Right ventricle myocardium inferior (tissue), 1 donor: ENCODE measurements at regions not wholly inside any gene's neighbourhood (a gene's known extent, or its start where the extent isn't known, plus 50 kb on each side); places are given as distances from the start of the nearest gene placed in this dataset.
"Not testable (repeated sequence)": the region's sequence is repeated elsewhere in the genome, so short reads cannot be mapped to it uniquely, and the experiment has no call there.

Source experiments
- ATAC-seq: fragments of 200-7000 bp; cut with Tn5 transposase; one replicate; pipeline ENCODE4 v1.9.1; 2020; ENCODE audit warnings: mild to moderate bottlenecking, moderate library complexity
- DNase-seq: peaks from one replicate; pipeline ENCODE4 v3.0.0; 2021; ENCODE audit errors: missing footprints
- intact Hi-C: fragments of 100-400 bp; cut with DNase I; formaldehyde crosslinking; loops from one replicate; pipeline ENCODE4 v1.11.0; 2022
- donor health status: DM: no; HTN: yes; CAD: no; lungs with severe emphysema.

GRCh38 chr1:93776728-93777127, 95.1 kb upstream of the BCAR3 start:
- intact Hi-C loops: no loop called here
- DNase-seq (no peak), ATAC-seq (no peak)

- intact Hi-C loops: no loop called here
- ATAC-seq (no peak), DNase-seq (no peak)
These were observed 93.6 kb upstream of the BCAR3 start for GRCh38 chr1:93775224-93775623.

GRCh38 chr1:93774707-93775106, 93.1 kb upstream of the BCAR3 start:
- ATAC-seq: no peak
- DNase-seq: no peak
- intact Hi-C loops: no loop called here

- ATAC-seq (no peak), DNase-seq (no peak)
- intact Hi-C loops: no loop called here
These were observed 91.6 kb upstream of the BCAR3 start for GRCh38 chr1:93773049-93773838.

- DNase-seq: no peak
- ATAC-seq: peak; percentile 69
- intact Hi-C loops: no loop called here
These were observed 90.2 kb upstream of the BCAR3 start for GRCh38 chr1:93771843-93772242.

DNA sequence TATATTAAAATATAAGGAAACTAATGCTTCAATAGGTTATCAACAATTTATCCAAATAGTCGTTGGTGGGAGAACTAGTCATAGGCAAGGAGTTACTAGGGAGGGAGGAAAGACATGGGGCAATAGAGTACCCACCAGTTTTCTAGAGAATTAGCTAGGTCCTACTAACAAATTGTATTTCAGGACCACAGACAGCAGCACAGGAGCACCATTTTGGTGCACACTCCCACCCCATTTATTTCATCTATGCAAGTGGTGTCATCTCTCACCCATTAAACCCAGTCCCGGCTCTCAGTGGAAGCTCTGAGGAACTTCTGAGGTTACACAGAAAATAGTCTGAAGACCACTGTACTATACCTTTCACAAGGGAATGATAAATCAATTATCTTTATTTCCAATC, 89.0 kb upstream of the BCAR3 start:
- intact Hi-C loops: no loop called here
- no peak for DNase-seq
- no peak for ATAC-seq

- intact Hi-C loops: no loop called here
- DNase-seq (no peak), ATAC-seq (no peak)
These were observed 88.1 kb upstream of the BCAR3 start for GRCh38 chr1:93769777-93770176.

- DNase-seq: no peak
- no peak for ATAC-seq
- intact Hi-C loops: no loop called here
These were observed 86.8 kb upstream of the BCAR3 start for GRCh38 chr1:93768380-93768863.

DNA sequence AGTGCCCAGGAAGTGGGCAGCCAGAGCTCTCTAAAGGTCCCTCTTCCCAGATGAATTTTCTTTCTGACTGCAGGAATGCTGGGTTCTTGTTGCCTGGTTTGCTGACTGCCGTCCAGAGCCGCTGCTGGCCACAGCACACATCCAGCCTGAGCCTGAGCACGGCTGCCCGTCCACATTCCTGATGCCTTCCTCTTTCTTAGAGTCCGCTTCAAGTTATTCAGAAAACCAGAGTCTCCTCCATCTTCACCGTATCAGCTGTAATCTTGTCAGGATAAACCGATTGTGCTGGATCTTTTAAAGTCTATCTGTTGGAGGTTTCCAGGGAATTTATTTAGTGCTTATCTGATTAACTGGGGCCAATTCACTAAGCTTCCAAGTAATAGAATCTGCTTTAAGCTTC, 84.8 kb upstream of the BCAR3 start:
- DNase-seq (no peak), ATAC-seq (no peak)
- intact Hi-C loops: no loop called here

DNA sequence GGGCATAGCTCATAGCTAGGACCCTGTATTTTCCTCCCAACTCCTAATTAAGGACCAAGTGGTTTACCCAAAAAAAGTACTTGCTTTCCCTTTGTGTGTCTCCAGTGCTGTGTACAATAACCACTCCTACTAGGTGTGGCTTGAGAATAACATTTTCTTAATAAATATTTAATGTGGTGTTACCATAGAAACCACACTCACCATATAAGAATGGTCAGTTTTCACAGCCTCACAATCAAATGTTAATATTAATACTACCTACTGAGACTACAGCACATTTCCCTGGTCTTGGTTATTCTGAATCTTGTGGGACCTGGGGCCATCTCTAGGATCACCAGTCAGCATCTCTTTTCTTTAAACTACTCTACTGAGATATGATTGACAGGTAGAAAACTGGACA, 83.5 kb upstream of the BCAR3 start:
- intact Hi-C loops: no loop called here
- no peak for ATAC-seq
- no peak for DNase-seq

DNA sequence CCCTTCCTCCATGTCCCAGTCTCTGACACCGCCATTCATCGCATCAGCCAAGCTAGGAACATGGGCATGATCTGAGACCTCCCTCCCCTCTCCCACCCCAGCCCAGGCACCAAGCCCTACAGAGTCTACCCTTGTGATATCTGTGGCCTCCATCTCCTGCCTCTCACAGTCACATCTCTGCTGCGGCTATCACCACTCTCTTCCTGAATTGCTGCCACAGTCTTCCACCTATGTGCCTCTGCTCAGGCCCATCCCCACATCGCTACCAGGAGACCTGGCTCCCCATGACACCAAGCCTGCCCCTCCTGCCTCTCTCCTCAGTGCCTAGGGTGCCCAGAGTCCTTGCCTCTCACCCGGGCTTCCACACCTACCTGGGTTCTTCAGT, 82.7 kb upstream of the BCAR3 start:
- no peak for ATAC-seq
- intact Hi-C loops: no loop called here
- DNase-seq: no peak

DNA sequence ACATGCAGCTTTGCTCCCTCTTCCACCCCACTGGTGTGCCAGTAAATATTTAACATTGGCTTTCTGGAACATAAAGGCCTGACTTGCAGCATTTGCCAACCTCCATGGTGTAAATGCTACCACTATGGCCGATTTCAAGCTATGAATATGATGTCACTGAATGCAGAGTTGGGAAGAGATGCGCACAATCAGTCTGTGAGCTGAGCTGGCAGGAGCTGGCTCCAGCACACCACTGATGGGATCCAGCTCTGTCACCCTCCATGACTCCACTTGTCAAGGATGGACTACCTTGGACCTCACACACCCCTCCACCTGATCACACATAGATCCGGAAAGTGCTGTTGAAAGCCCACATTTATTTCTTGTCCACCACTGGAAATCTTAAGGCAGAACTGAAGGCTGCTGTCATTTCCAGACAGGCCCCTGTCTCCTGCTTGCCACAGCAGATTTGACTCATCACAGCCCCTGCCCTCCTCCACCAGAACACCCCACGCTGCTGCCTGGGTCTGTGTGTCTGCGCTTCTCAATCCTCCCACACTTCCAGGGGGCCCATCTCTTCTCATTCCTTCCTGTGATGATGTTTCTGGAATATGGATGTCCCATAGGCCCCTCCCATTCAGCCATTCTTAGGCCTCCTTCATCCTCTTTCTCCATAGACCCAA, 82.2 kb upstream of the BCAR3 start:
- DNase-seq: no peak
- intact Hi-C loops: no loop called here
- ATAC-seq: no peak

DNA sequence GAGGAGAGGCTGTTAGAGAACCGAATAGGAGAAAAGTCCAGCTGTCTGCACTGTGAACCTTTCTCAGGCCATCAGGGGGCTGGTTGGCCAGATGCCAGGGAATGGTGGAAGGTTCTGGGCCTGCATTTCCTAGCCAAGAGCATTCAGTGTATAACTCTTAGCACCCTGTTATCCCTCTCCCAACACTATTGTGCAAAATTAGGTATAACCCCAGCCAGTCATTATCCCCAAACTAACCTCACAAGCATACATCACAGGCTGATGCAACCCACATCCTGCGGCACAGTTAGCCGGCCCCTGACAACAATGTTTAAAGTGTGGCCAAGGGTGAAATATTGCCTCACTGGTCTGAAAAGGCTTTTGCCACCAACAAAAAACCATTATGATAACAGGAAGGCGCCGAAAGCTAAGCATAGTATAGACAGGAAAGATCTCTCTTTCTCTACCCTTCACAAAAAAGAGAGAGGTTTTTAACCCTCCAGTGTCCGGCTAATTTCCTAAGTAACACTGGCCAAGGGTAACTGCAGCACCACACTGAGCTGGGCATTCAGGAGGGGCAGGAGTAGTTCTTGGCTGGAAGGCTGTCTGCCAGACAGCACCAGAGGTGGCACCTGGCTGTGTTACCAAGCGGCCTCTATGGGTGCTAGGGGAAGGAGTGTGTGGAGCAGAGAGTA, 77.3 kb upstream of the BCAR3 start:
- intact Hi-C loops: no loop called here

GRCh38 chr1:93757256-93758036, 75.8 kb upstream of the BCAR3 start:
- intact Hi-C loops: no loop called here
- DNase-seq: no peak
- ATAC-seq: no peak

More for the DNA sequence above, 77.3 kb upstream of the BCAR3 start:
- DNase-seq (no peak), ATAC-seq (peak; percentile 59)

GRCh38 chr1:93756657-93757056, 75.0 kb upstream of the BCAR3 start:
- DNase-seq (no peak), ATAC-seq (no peak)
- intact Hi-C loops: no loop called here

DNA sequence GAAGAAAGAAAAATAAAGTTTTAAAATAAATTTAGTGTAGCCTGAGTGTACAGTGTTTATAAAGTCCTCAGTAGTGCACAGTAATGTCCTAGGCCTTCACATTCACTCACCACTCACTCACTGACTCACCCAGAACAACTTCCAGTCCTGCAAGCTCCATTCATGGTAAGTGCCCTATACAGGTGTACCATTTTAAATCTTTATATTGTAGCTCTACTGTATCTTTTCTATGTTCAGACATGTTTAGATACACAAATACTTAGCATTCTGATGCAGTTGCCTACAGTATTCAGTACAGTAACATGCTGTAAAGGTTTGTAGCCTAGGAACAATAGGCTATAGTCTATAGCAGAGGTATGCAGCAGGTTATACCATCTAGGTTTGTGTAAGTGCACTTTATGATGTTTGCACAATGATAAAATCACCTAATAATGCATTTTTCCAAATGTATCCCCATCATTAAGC, 73.6 kb upstream of the BCAR3 start:
- DNase-seq, ATAC-seq, intact Hi-C loops: not testable (repeated sequence)

DNA sequence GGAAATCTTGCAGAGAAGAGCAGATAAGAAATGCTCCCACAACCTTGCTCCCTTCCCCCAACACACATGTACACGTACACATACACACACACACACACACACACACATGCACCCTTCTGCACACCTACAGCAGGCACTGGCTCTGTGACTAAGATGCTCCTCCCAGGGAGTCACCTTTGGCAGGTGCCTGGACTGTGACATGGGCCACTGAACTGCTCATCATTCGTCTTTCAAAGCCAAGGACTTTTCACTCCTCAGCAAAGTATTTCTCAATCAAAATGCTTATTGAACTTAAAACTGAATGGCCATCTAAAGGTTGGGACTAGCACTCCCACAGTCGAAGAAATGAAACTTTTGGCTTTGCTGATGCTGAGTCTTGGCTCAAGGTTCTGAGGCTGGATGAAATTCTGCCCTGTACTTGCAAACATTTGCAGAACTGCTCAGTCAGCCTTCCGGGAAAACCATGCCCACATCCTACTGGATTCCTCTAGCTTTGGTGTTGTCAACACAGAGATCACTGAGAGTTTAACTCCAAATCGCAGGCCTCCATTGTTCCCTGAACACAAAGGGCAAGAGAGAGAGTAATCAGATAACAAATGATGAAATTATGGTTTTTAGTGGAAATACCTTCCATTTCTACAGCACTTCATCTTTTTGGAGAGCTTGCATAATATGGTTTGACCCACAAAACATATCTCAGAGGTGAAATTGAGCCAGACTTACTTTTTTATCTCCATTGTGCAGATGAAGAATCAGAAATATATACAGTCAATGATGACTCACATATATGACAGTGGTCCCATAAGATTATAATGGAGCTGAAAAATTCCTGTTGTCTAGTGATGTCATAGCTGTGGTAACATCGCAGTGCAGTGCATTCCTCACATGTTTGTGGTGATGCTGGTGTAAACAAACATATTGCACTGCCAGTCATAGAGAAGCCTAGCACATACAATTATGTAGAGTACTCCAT, 72.4 kb upstream of the BCAR3 start:
- DNase-seq (no peak), ATAC-seq (no peak)
- intact Hi-C loops: loop anchor here (5.0 kb wide), 1 partner anchor 58 kb away; no protein-coding TSS in a partner anchor
